ENCODE measurements at regions not wholly inside any gene's neighbourhood (a gene's known extent, or its start where the extent isn't known, plus 50 kb on each side); places are given as distances from the start of the nearest gene placed in this dataset.
"Not testable (repeated sequence)": the region's sequence is repeated elsewhere in the genome, so short reads cannot be mapped to it uniquely, and the experiment has no call there.

DNA sequence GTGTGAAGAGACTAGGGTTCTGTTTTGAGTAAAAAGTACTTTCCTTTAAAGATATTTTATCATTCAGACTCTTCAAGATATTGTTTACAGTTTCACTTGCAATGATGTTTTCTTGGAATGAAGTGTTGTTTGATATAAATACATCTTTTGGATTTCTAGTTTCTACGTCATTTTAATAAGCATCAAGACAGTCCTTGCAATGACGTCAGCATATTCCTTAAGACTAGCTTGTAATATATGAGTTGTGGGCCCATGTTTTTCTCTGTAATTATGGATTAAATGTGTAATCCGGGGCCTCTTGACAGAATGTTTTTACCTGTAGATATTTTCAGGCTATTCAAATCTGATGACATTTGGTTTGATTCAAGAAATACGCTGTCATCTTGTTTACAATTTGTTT, 66.1 kb downstream of the RBMX2 start:
- Histone ChIP-seq H3K36me3 (no peaks in the 10 kb centered on the region), H3K4me1 (no peaks in the 10 kb centered on the region), H3K4me3 (no peak overlapping the region), H3K27me3 (no peaks in the 10 kb centered on the region), H3K27ac (no peak overlapping the region), H3K9me3 (no peaks in the 10 kb centered on the region)
- TF ChIP-seq POLR2A (IDR thresholded peaks at IDR 0.05) (no peak), EP300 (IDR thresholded peaks at IDR 0.05) (no peak), CTCF (IDR thresholded peaks at IDR 0.05) (no peak)
- 74 to 91% methylated on average over 4 of the region's 4 CpGs for WGBS, 2 donors
- DNase-seq (ENCODE audit: low spot score in 2 of 2): no peak

DNA sequence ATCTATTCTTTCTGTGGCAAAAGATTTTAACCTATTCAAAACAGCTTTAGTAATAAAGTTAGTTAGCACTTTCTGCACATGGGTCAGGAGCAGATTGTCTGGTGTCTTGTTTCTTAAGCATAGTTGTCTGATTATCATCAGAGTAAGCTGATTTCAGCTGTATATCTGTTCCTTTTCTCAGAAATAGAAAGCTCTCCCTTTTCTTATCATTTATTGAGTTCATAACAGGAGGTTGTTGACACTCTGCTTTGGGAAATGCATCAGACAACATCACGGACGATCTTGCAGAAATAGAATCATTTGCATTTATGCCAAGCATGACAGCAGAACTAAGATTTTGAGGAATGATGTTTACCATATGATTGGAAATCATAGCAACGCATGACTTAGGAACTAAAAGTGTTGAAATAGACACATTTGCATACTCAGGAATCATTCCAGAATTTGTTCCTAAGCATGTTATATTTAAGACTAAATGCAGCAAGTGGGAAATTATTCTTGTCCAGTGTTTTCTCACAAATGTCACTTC, 66.7 kb downstream of the RBMX2 start:
- no peaks in the 10 kb centered on the region for H3K36me3 ChIP-seq
- DNase-seq (ENCODE audit: low spot score in 2 of 2): no peak
- TF ChIP-seq POLR2A (IDR thresholded peaks at IDR 0.05) (no peak), EP300 (IDR thresholded peaks at IDR 0.05) (no peak), CTCF (IDR thresholded peaks at IDR 0.05) (no peak)
- H3K27ac ChIP-seq: no peak overlapping the region
- no peaks in the 10 kb centered on the region for H3K4me1 ChIP-seq
- WGBS, 2 donors: 69 to 77% methylated on average over 3 of the region's 3 CpGs
- no peaks in the 10 kb centered on the region for H3K9me3 ChIP-seq
- H3K27me3 ChIP-seq: no peaks in the 10 kb centered on the region
- no peak overlapping the region for H3K4me3 ChIP-seq

DNA sequence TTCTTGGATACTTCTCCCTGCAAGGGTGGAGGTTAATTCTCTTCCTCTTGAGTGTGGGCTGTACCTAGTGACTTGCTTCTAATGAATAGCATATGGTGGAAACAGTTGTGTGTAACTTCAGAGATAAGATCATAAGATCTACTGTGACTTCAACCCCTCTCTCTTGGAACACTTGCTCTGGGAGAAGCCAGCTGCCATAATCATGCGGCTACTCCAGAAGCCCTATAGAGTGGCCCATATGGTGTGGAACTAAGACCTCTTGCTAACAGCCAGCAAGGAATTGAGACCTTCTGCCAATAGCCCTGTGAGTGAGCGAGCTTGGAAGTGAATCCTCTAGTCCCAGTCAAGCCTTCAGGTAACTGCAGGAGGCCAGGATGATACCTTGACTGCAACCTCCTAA, 81.1 kb downstream of the RBMX2 start:
- 60 to 82% methylated on average over 1 to 2 of the region's 2 CpGs for WGBS, 2 donors
- H3K4me1 ChIP-seq: no peaks in the 10 kb centered on the region
- no peak overlapping the region for H3K27ac ChIP-seq
- no peak overlapping the region for H3K4me3 ChIP-seq
- H3K36me3 ChIP-seq: no peaks in the 10 kb centered on the region
- no peaks in the 10 kb centered on the region for H3K27me3 ChIP-seq
- TF ChIP-seq POLR2A (IDR thresholded peaks at IDR 0.05) (no peak), CTCF (IDR thresholded peaks at IDR 0.05) (no peak), EP300 (IDR thresholded peaks at IDR 0.05) (no peak)
- H3K9me3 ChIP-seq: no peaks in the 10 kb centered on the region
- DNase-seq (ENCODE audit: low spot score in 2 of 2): no peak

DNA sequence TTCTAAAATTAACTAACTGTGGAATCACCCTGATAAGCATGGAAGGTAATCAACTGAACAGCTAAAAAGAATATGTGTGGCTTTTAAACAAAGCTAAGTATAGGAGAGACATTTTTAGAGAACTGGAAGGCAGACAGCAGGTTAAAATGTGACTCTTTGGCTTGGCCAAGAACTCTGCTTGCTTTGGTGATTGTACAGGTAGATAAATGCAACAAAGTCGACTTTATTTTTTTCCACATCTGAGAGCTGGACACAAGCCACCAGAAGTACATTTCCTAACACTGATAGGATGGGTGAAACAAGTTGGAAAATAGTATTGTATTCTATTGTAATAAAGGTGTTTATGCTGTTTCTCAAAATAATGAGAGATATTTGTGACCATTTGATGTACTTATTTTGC, 84.1 kb downstream of the RBMX2 start:
- no peak overlapping the region for H3K4me3 ChIP-seq
- H3K9me3 ChIP-seq: no peaks in the 10 kb centered on the region
- WGBS, 2 donors: 78 to 82% methylated on average over 1 of the region's 1 CpG
- no peak overlapping the region for H3K27ac ChIP-seq
- no peaks in the 10 kb centered on the region for H3K36me3 ChIP-seq
- no peak for DNase-seq (ENCODE audit: low spot score in 2 of 2)
- no peaks in the 10 kb centered on the region for H3K27me3 ChIP-seq
- TF ChIP-seq EP300 (IDR thresholded peaks at IDR 0.05) (no peak), CTCF (IDR thresholded peaks at IDR 0.05) (no peak), POLR2A (IDR thresholded peaks at IDR 0.05) (no peak)
- no peaks in the 10 kb centered on the region for H3K4me1 ChIP-seq

DNA sequence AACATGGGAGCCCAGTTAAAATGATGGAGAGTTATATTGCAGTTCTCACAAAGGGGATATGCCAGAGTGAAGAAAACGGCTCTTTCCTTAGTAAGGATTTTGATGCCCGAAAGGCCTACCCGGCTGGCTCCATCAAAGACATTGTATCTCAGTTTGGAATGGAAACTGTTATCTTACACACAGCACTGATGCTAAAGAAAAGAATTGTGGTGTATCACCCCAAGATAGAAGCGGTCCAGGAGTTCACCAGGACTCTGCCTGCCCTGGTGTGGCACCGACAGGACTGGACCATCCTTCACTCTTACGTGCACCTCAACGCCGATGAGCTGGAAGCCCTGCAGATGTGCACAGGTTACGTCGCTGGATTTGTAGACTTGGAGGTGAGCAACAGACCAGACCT, 93.7 kb downstream of the RBMX2 start:
- not testable (repeated sequence) for H3K4me1 ChIP-seq; H3K9me3 ChIP-seq; H3K4me3 ChIP-seq; DNase-seq (ENCODE audit: low spot score in 2 of 2); H3K36me3 ChIP-seq; H3K27ac ChIP-seq; H3K27me3 ChIP-seq
- 90 to 99% methylated on average over 10 of the region's 10 CpGs for WGBS, 2 donors

GRCh38 chrX:130497531-130497930, 95.7 kb downstream of the RBMX2 start:
- Histone ChIP-seq H3K4me1 (no peaks in the 10 kb centered on the region), H3K27ac (peak overlapping the region in 2 of 4 donors; percentile 41 to 55), H3K27me3 (no peaks in the 10 kb centered on the region), H3K36me3 (no peaks in the 10 kb centered on the region), H3K4me3 (no peak overlapping the region), H3K9me3 (no peaks in the 10 kb centered on the region)
- TF ChIP-seq CTCF (IDR thresholded peaks at IDR 0.05) (no peak), POLR2A (IDR thresholded peaks at IDR 0.05) (no peak), EP300 (IDR thresholded peaks at IDR 0.05) (no peak)
- 43 to 46% methylated on average over 2 of the region's 2 CpGs for WGBS, 2 donors
- no peak for DNase-seq (ENCODE audit: low spot score in 2 of 2)
